NCI-H146 treated with DMSO at 0.1 percent for 48 hours (cell line): ENCODE measurements at regions not wholly inside any gene's neighbourhood (a gene's known extent, or its start where the extent isn't known, plus 50 kb on each side); places are given as distances from the start of the nearest gene placed in this dataset.
A peak's percentile ranks its signal among the peaks of the same experiment; 100 is the strongest.

Experiments used
- DNase-seq: peaks from one replicate; lab custom pipeline; 2025; ENCODE audit not compliant: unreplicated experiment; lab: John Stamatoyannopoulos, UW

DNA sequence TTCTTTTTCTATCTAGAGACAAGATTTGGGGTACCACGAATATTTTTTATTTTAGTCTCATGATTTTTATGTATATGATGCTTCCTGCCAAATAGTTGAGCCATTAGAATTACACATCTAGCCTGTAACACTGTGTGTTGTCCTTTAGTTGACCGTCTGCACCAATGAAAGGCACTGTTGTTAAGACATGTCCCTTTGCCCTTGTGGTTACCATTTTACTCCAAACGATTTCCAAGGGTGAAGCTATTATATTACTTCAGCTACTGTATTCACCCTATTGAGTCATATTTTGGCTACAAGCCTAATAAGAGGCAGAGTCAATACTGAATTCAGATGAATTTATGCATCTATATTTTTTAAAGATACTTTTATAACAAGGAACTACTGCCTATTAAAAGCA, 207.6 kb downstream of the CETN3 start:
- no peak for DNase-seq

GRCh38 chr5:90193185-90193822, 216.3 kb downstream of the CETN3 start:
- no peak for DNase-seq

- no peak for DNase-seq
These were observed 218.1 kb downstream of the CETN3 start for GRCh38 chr5:90191352-90192045.

DNA sequence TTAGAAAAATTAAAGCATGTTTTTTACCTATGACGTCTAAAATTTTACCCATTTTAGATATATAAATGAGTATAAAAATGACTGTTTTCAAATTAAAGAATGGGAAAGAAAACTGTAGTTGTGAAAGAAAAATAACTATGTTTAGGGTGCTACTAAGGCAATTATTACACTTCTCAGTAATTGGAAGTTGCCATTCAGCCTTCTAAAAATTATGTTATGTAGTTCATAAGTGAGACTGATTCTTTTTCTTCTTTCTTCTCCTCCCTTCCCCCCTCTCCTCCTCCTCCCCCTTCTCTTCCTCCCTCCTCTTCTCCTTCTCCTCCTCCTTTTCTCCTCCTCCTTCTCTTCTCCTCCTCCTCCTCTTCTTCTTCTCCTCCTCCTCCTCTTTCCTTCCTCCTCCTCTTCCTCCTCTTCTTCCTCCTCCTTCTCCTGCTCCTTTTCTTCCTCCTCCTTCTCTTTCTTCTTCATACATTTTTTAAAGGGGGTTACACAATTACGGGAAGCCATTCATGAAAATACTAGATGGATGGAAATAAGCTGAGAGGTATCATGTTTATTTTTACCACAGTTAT, 223.6 kb downstream of the CETN3 start:
- DNase-seq = no peak

GRCh38 chr5:90184764-90185163, 224.8 kb downstream of the CETN3 start:
- no peak for DNase-seq

- DNase-seq = no peak
These were observed 226.8 kb downstream of the CETN3 start for GRCh38 chr5:90182726-90183125.

GRCh38 chr5:90174236-90174635, 235.3 kb downstream of the CETN3 start:
- no peak for DNase-seq

DNA sequence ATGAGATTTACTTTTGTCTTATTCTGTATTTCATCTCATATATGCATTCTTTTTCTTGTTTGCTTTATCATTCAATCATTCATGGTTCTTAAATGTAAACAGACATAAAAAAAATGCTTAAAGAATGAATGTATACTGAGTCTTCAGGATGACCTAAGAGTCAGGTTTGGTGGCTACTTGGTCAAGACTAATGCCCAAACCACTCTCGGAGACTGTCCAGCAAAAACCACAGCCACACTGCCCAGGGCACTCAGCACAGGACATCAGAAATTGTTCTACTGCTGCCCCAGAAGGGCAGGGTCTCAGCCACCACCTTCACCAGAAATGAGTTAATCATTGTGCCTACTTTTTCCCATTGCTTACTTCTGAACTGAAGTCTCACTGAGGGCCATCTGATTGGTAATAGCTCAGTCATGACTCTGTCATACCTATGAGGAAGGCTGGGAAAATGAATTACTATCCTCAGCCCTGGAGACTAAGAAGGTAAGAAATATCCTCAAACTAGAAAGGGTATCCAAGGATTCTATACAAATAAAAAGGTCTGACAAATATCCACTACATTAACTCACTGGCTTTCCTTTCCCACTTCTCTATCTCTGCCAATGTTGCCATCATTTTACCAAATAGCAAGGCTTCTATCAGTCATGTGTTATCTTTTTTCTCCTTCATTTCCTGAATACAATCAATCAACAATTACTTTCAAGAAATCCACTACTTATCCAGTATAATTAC, 236.1 kb downstream of the CETN3 start:
- DNase-seq = no peak

DNA sequence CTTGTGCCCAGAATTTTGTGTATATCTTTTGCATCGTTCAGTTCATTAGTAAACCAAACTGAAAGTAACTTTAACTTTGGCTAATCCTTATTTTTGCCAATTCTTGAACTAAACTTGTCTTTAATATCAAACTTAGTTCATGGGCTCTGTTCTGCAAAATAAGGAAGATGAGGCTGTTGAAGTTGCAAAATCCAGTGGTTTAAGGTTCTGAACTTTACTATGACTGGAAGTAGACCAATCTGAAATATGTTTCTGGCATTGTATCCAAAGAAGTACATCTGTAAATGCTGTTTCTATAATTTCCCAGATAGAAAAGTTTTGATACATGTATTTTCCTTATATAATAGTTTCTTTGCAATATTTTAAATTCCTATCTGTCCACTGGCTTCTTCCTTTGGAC, 238.1 kb downstream of the CETN3 start:
- DNase-seq = no peak

GRCh38 chr5:90170261-90170660, 239.3 kb downstream of the CETN3 start:
- DNase-seq = peak; percentile 50

DNA sequence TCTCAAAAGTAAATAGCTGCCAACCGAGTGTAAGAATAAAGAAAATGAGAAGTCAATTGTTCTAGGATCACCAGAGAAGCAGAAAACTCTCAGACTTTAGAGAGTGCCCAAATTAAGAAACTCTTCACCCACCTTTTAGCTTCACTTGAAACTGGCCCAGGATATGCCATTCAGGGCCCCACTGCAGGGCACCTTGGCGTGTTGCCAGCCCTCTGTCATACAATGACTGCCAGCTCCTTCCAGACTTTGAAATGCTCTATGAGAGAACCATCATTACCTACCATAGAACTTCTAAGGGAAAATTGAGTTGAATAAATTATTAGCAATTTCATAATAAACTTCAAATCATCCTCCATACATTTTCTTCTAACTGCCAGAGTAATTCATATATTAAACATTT, 240.5 kb downstream of the CETN3 start:
- peak; percentile 34 for DNase-seq

DNA sequence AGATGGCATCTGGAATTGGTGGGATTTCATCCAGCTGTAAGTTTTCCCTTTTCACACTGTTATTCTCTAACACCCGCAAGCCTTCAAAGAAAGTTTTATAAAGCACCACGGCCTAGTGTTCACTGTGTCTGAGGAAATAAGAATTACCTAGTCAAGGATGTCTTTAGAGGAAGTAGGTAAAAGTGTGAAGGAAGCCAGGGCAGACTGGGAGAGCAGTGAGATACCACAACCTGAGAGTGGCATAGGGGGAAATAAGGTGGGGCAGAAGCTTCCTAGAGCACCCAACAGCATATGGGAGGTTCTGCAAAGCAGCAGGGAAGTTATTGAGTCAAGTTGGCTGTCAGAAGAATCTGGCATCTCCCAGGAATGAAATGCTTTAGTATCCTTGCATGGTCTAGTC, 241.2 kb downstream of the CETN3 start:
- no peak for DNase-seq

GRCh38 chr5:90166816-90167215, 242.7 kb downstream of the CETN3 start:
- DNase-seq = no peak

- no peak for DNase-seq
These were observed 247.2 kb downstream of the CETN3 start for GRCh38 chr5:90162324-90162723.

GRCh38 chr5:90161414-90161813, 248.1 kb downstream of the CETN3 start:
- DNase-seq = no peak

GRCh38 chr5:90158131-90158530, 251.4 kb downstream of the CETN3 start:
- DNase-seq = no peak

DNA sequence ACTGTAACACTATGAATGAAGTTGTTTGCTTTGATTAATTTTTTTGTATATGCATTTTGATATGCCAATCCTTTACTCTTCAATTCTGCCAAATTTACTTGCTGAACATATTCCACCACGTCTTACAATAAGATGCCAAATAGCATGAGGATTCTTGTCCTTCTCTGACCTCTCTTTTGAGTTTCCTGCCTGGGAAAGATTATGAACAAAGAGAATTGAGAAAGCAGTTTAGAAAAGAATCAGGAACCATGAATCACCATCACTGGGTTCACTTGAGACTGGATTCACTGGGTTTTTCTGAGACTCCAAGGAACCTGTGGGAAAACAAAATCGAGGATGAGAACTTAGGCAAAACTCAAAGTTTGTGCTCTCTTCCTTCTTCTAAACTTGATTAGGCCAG, 256.5 kb downstream of the CETN3 start:
- no peak for DNase-seq

GRCh38 chr5:90144625-90145327, 264.8 kb downstream of the CETN3 start:
- no peak for DNase-seq

- no peak for DNase-seq
These were observed 267.0 kb downstream of the CETN3 start for GRCh38 chr5:90142541-90142940.

GRCh38 chr5:90141984-90142383, 267.6 kb downstream of the CETN3 start:
- DNase-seq = no peak

- no peak for DNase-seq
These were observed 272.5 kb downstream of the CETN3 start for GRCh38 chr5:90136952-90137528.
